Memory B cell (primary cell): ENCODE measurements at regions not wholly inside any gene's neighbourhood (a gene's known extent, or its start where the extent isn't known, plus 50 kb on each side); places are given as distances from the start of the nearest gene placed in this dataset.

Experiments used
- ATAC-seq: fragments of 150-1000 bp; cut with Tn5 transposase; 2 replicates; pipeline ENCODE4 v1.10.0; 2021; ENCODE audit warnings: low read depth, mild to moderate bottlenecking, moderate library complexity
- DNase-seq, 2 donors: peaks; one replicate each; pipeline ENCODE4 v3.0.0; 2022; ENCODE audit warnings: low spot score in 2 of 2
- H3K27ac Mint-ChIP-seq: one replicate; pipeline ENCODE4 v1.8.0; 2022; ENCODE audit warnings: mild to moderate bottlenecking, moderate library complexity, mixed read lengths
- H3K27me3 Mint-ChIP-seq: one replicate; pipeline ENCODE4 v1.8.0; 2022; ENCODE audit warnings: mixed read lengths
- H3K36me3 Mint-ChIP-seq: one replicate; pipeline ENCODE4 v1.8.0; 2022; ENCODE audit warnings: mild to moderate bottlenecking, mixed read lengths
- H3K4me1 Mint-ChIP-seq: one replicate; pipeline ENCODE4 v1.8.0; 2022; ENCODE audit warnings: mixed read lengths
- H3K4me3 Mint-ChIP-seq: one replicate; pipeline ENCODE4 v1.8.0; 2022; ENCODE audit warnings: mild to moderate bottlenecking, moderate library complexity, mixed read lengths
- H3K9me3 Mint-ChIP-seq: one replicate; pipeline ENCODE4 v1.8.0; 2022; ENCODE audit warnings: mixed read lengths

DNA sequence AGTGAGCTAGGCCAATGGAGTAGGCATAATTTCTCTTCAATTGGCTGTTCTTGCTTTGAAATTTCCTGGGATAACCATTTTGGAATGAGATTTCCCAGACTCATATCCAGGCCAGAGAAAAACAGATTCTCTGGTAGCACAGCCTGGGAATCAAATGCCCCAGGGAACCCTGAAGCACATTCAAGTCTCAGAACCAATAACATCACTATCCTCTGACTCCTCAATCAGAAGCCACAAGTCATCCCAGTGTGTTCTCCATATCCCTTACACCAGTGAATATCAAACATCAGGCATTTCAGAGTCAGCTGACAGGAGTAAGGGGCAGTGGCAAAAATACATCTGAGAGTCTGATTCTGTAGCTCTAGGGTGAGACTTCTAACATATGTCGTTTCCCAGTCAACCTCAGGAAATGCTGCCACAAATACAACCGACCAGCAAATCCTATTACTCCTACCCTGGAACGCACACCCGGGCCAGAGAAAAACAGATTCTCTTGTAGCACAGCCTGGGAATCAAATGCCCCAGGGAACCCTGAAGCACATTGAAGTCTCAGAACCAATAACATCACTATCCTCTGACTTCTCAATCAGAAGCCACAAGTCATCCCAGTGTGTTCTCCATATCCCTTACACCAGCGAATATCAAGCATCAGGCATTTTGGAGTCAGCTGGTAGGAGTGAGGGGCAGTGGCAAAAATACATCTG, 537.7 kb upstream of the NMUR2 start:
- ATAC-seq (no peak), DNase-seq (no peak)
- H3K4me3 Mint-ChIP-seq: no peak overlapping the region
- H3K27me3 Mint-ChIP-seq: no peaks in the 10 kb centered on the region
- no peaks in the 10 kb centered on the region for H3K4me1 Mint-ChIP-seq
- H3K9me3 Mint-ChIP-seq: peaks cover 3% of the 10 kb centered on the region
- no peak overlapping the region for H3K27ac Mint-ChIP-seq
- no peaks in the 10 kb centered on the region for H3K36me3 Mint-ChIP-seq

DNA sequence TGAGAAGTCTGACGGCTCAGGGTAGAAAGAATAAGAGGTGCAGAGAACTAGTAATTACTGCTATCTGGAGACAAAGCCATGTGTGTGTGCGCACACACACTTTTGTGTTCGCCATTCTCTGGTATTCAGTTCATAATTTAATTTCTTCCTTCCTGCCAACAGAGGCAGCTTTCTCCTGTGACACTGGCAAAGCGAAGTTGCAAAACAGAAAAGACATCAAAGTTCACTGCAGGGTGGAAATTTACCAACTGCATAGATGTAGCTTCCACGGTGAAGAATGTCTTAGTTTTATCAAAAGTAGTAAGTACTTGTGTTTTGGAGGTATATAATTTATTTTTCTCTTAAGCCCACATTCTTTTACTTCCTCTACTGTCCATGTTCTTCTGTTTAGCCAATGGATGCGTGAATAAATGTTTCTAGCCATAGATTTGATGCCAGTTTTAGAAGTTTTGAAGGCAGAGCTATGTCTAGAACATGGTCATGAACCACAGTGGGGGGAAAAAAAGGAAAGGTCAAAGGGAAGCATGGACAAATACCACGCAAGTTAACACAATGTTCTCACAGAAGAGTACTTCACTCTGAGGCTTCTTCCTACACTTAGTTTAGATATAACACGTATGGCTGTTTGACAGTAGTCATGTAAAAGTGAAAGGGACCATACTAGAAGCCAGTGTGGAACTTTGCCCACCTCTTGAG, 536.5 kb upstream of the GRIA1 start:
- H3K4me3 Mint-ChIP-seq: no peak overlapping the region
- ATAC-seq: no peak
- H3K27me3 Mint-ChIP-seq: no peaks in the 10 kb centered on the region
- H3K9me3 Mint-ChIP-seq: peaks cover 2% of the 10 kb centered on the region
- no peaks in the 10 kb centered on the region for H3K4me1 Mint-ChIP-seq
- DNase-seq: no peak
- no peak overlapping the region for H3K27ac Mint-ChIP-seq
- H3K36me3 Mint-ChIP-seq: no peaks in the 10 kb centered on the region

DNA sequence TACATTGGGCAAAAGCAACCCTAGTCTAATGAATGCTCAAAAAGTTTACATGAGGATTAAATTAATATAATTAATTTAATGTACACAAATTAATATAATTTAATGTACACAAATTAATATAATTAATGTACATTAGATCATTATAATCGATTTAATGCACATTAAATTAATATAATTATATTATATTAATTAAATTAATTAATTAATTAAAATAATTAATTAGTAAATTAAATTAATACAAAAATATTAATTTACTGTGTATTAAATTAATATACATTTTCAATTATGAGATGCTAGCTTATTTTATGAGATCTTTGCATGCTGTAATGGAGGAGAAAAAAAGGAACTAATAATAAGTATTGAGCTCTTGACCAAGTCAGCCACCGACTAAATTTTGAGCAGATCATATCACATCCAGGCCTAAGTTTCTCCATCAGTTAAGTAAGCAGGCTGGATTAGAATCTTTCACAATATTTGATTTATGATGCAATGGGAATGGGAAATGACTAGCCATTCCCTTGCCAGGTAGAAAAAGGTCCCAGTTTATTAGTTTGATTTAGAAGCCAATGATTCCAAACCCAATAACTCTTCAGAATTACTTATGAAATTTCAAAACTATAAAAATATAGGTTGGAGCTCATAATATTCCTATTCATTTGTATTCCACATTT, 533.4 kb upstream of the GRIA1 start:
- Mint-ChIP-seq H3K4me3 (no peak overlapping the region), H3K4me1 (no peaks in the 10 kb centered on the region), H3K9me3 (peaks cover 2% of the 10 kb centered on the region), H3K27ac (no peak overlapping the region), H3K36me3 (no peaks in the 10 kb centered on the region), H3K27me3 (no peaks in the 10 kb centered on the region)
- ATAC-seq (no peak), DNase-seq (no peak)

DNA sequence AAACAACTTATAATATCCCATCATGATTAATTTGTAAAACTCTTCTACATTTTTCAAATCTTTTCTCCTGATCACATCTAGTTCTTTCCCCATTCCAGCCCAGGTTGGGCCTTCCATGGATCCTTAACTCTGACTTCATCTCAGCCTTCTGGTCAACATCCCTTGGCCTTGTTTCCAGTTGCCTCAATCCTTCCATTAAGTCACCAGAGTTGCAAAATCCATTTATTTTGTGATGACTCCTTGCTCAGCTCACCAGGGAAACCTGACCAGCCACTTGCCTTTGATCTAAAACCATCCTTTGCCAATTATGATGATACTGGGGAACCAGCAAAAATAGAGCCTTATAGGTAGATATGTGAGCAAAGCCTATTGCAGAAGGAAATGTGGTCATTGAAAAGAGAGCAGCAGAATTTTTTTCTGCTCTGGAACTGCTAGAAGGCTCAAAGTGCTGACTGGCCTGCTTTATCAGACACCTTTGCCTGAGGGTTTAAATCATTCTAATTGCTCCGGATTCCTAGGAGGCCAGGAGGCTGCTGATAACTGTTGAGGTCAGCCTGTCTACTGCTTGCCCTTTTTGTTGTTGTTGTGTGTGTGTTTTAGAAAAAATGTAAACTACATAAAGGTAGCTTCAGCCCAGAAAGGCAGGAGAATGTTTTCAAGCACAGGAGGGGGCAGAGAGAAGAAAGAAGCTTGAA, 512.2 kb upstream of the GRIA1 start:
- H3K9me3 Mint-ChIP-seq: peaks cover 11% of the 10 kb centered on the region
- no peaks in the 10 kb centered on the region for H3K36me3 Mint-ChIP-seq
- no peaks in the 10 kb centered on the region for H3K27me3 Mint-ChIP-seq
- no peak overlapping the region for H3K4me3 Mint-ChIP-seq
- H3K27ac Mint-ChIP-seq: peak overlapping the region; percentile 29
- no peak for ATAC-seq
- H3K4me1 Mint-ChIP-seq: no peaks in the 10 kb centered on the region
- DNase-seq: no peak

DNA sequence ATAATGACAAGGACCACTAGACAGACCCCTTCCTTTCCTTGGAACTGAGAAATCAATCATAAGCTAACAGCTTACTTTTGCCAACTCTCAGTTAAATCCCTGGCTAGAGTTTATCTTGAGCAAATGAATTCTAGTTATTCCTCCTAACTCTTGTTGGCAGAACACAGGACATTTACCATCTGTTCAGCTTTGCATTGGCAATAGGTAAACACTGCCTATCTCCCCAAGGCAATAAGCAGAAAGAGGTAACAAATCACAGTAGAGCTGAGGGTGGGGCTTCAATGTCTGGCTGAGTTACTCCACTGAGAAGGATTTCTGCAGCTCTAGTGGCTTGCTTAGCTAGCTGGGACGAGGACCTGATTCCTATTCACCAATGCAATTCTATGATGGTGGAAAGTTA, 503.3 kb upstream of the GRIA1 start:
- Mint-ChIP-seq H3K36me3 (no peaks in the 10 kb centered on the region), H3K4me1 (no peaks in the 10 kb centered on the region), H3K4me3 (no peak overlapping the region), H3K27ac (no peak overlapping the region), H3K27me3 (no peaks in the 10 kb centered on the region), H3K9me3 (no peaks in the 10 kb centered on the region)
- DNase-seq (no peak), ATAC-seq (no peak)

DNA sequence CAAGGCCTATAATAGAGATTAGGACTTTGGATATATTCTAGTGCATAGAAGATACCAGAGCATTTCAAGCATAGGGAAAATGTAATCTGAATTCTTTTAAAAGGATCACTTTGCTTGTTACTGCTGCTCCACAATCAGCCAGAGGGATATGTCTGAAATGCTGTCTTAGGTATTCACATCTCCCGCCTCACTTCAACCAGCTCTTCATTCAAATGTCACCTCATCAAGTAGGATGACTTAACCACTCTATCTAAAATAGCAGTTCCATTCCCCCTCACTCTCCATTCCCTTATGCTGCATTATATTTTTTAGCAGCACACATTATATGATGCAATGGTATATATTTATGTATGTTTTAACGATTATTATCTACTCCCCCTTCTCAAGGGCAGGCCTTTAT, 500.3 kb upstream of the GRIA1 start:
- Mint-ChIP-seq H3K9me3 (no peaks in the 10 kb centered on the region), H3K27me3 (no peaks in the 10 kb centered on the region), H3K27ac (no peak overlapping the region), H3K36me3 (no peaks in the 10 kb centered on the region), H3K4me1 (no peaks in the 10 kb centered on the region), H3K4me3 (no peak overlapping the region)
- no peak for ATAC-seq
- no peak for DNase-seq

GRCh38 chr5:152990649-152991048, 499.8 kb upstream of the GRIA1 start:
- Mint-ChIP-seq H3K27ac (no peak overlapping the region), H3K9me3 (no peaks in the 10 kb centered on the region), H3K4me1 (no peaks in the 10 kb centered on the region), H3K4me3 (no peak overlapping the region), H3K27me3 (no peaks in the 10 kb centered on the region), H3K36me3 (no peaks in the 10 kb centered on the region)
- ATAC-seq: no peak
- no peak for DNase-seq

- Mint-ChIP-seq H3K9me3 (no peaks in the 10 kb centered on the region), H3K4me1 (no peaks in the 10 kb centered on the region), H3K27ac (no peak overlapping the region), H3K27me3 (no peaks in the 10 kb centered on the region), H3K4me3 (no peak overlapping the region), H3K36me3 (no peaks in the 10 kb centered on the region)
- DNase-seq: no peak
- ATAC-seq: no peak
These were observed 496.3 kb upstream of the GRIA1 start for GRCh38 chr5:152994033-152994680.

- DNase-seq: no peak
- H3K36me3 Mint-ChIP-seq: no peaks in the 10 kb centered on the region
- no peaks in the 10 kb centered on the region for H3K4me1 Mint-ChIP-seq
- no peaks in the 10 kb centered on the region for H3K27me3 Mint-ChIP-seq
- H3K4me3 Mint-ChIP-seq: no peak overlapping the region
- no peaks in the 10 kb centered on the region for H3K9me3 Mint-ChIP-seq
- H3K27ac Mint-ChIP-seq: no peak overlapping the region
- ATAC-seq: no peak
These were observed 495.2 kb upstream of the GRIA1 start for GRCh38 chr5:152995214-152995725.

- Mint-ChIP-seq H3K9me3 (peaks cover 12% of the 10 kb centered on the region), H3K4me1 (no peaks in the 10 kb centered on the region), H3K36me3 (no peaks in the 10 kb centered on the region), H3K4me3 (no peak overlapping the region), H3K27ac (no peak overlapping the region), H3K27me3 (no peaks in the 10 kb centered on the region)
- DNase-seq (no peak), ATAC-seq (no peak)
These were observed 484.8 kb upstream of the GRIA1 start for GRCh38 chr5:153005711-153006110.

DNA sequence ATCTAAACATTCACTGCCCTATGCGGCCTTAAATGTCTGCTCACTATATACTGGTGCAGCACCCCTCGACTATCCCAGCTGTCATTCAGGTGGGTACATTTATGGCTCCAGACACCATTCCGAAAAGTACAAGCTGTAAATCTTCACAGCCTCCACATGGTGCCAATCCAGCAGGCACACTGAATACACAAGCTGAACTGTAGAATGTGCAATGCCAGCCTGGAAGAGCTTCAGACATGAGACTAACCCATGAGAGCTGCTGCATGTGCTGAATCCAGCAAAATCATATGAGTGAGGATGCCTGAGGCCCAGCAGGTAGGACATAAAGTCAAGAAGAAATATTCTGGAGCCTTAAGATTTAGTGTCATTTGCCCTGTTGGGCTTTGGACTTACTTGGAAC, 483.8 kb upstream of the GRIA1 start:
- ATAC-seq (no peak), DNase-seq (no peak)
- Mint-ChIP-seq H3K27me3 (no peaks in the 10 kb centered on the region), H3K4me1 (no peaks in the 10 kb centered on the region), H3K36me3 (no peaks in the 10 kb centered on the region), H3K27ac (no peak overlapping the region), H3K9me3 (peaks cover 15% of the 10 kb centered on the region), H3K4me3 (no peak overlapping the region)

GRCh38 chr5:153014194-153014593, 476.3 kb upstream of the GRIA1 start:
- no peak for DNase-seq

GRCh38 chr5:153018121-153018520, 472.3 kb upstream of the GRIA1 start:
- Mint-ChIP-seq H3K4me1 (no peaks in the 10 kb centered on the region), H3K27ac (no peak overlapping the region), H3K27me3 (no peaks in the 10 kb centered on the region), H3K4me3 (no peak overlapping the region), H3K9me3 (peaks cover 17% of the 10 kb centered on the region), H3K36me3 (no peaks in the 10 kb centered on the region)
- no peak for DNase-seq
- no peak for ATAC-seq

More at GRCh38 chr5:153014194-153014593, 476.3 kb upstream of the GRIA1 start:
- Mint-ChIP-seq H3K36me3 (no peaks in the 10 kb centered on the region), H3K9me3 (peaks cover 9% of the 10 kb centered on the region), H3K4me1 (no peaks in the 10 kb centered on the region), H3K4me3 (no peak overlapping the region), H3K27me3 (no peaks in the 10 kb centered on the region), H3K27ac (no peak overlapping the region)
- no peak for ATAC-seq
